HFFc6 (cell line): ENCODE measurements at regions not wholly inside any gene's neighbourhood (a gene's known extent, or its start where the extent isn't known, plus 50 kb on each side); places are given as distances from the start of the nearest gene placed in this dataset.
A peak's percentile ranks its signal among the peaks of the same experiment; 100 is the strongest.

Source experiments
- DNase-seq: peaks from one replicate; pipeline ENCODE4 v3.0.0-alpha.2; 2018
- H3K27ac Mint-ChIP-seq: 2 replicates; pipeline ENCODE4 v1.8.0; 2020; ENCODE audit warnings: mild to moderate bottlenecking, mixed read lengths
- H3K27me3 Mint-ChIP-seq: 2 replicates; pipeline ENCODE4 v1.8.0; 2021; ENCODE audit warnings: mild to moderate bottlenecking, moderate library complexity, mixed read lengths; ENCODE audit not compliant: insufficient read depth
- H3K36me3 Mint-ChIP-seq: 2 replicates; pipeline ENCODE4 v1.8.0; 2021; ENCODE audit warnings: low read depth, mixed read lengths
- H3K4me1 Mint-ChIP-seq: 2 replicates; pipeline ENCODE4 v1.8.0; 2020; ENCODE audit warnings: low read depth, mixed read lengths
- H3K4me3 Mint-ChIP-seq: 2 replicates; pipeline ENCODE4 v1.8.0; 2020; ENCODE audit warnings: mild to moderate bottlenecking, moderate library complexity, mixed read lengths
- H3K9me3 Mint-ChIP-seq: 2 replicates; pipeline ENCODE4 v1.8.0; 2020; ENCODE audit warnings: mild to moderate bottlenecking, mixed read lengths
- TF ChIP-seq, protein P1 (sequence below): fragments of 200-600 bp; sonication (generic); IDR thresholded peaks from 2 replicates; pipeline ENCODE4 v1.5.0; 2021; ENCODE audit warnings: antibody characterized with exemption, mild to moderate bottlenecking

DNA sequence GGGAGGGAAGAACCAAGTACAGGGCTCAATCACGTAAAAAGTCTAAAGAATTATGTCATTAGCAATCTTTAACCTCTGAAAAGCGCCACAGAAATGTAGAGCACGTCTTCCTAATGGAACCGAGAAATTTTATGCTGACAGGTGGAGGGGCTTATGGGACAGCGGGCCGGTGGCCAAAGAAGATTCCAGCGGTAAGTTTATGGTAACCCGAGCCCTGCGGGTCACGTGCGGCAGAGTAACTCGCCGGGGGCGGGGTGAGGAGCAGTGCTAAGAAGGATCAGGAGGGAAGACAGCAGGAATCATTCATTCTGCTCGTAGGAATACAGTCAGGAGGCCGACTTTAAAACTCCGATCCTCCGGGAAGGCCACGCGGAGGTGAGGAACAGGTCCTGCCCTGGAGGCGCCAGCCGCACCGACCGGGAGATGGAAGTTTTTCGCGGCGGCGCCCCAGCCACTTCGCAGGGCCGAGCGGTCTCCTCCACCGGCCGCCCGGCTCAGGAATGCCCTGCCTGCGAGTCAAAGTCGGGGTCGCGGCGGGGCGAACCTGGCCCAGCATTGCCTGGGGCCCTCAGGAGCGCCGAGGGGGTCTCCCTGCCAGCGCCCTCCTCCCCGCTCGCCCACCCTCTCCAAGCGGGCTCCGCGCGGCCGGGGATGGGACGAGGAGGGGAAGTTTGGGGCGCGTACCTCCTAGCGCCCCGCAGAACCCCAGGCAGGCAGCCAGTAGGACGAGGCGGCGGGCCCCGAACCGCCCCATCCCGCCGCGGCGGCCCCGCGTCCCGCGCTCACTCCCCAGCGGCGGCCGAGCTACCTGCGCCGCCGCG, 101.8 kb downstream of the ESM1 start:
- TF ChIP-seq, protein P1, sequence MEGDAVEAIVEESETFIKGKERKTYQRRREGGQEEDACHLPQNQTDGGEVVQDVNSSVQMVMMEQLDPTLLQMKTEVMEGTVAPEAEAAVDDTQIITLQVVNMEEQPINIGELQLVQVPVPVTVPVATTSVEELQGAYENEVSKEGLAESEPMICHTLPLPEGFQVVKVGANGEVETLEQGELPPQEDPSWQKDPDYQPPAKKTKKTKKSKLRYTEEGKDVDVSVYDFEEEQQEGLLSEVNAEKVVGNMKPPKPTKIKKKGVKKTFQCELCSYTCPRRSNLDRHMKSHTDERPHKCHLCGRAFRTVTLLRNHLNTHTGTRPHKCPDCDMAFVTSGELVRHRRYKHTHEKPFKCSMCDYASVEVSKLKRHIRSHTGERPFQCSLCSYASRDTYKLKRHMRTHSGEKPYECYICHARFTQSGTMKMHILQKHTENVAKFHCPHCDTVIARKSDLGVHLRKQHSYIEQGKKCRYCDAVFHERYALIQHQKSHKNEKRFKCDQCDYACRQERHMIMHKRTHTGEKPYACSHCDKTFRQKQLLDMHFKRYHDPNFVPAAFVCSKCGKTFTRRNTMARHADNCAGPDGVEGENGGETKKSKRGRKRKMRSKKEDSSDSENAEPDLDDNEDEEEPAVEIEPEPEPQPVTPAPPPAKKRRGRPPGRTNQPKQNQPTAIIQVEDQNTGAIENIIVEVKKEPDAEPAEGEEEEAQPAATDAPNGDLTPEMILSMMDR: no peak
- Mint-ChIP-seq H3K36me3 (no peaks in the 10 kb centered on the region), H3K4me1 (peaks cover 14% of the 10 kb centered on the region), H3K27ac (peak overlapping the region; percentile 42; the same call in 1 of the 2 replicates), H3K4me3 (peak overlapping the region; percentile 87), H3K9me3 (no peaks in the 10 kb centered on the region), H3K27me3 (peaks cover 16% of the 10 kb centered on the region)
- peak; percentile 18 for DNase-seq

DNA sequence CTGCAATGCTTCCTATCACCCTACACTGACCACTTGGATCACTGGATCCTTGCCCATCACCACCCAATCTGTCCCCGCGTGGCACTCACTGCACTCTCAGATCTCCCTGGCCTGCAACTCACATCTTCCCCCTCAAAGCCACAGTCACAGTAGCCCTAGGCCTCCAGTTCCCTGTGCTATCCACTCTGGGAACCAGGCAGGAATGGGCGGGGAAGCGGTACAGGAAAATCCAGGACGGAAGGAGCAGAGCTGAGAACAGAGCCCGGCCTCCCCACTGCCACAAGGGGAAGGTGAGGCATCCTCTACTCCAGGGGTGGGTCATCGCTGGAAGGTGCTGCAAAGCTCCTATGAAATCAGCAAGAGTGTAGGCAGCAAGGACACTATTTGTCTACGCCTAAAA, 102.6 kb downstream of the ESM1 start:
- Mint-ChIP-seq H3K9me3 (no peaks in the 10 kb centered on the region), H3K27me3 (peaks cover 19% of the 10 kb centered on the region), H3K27ac (no peak overlapping the region), H3K4me3 (peak overlapping the region; percentile 87; the same call in 1 of the 2 replicates), H3K4me1 (peaks cover 12% of the 10 kb centered on the region), H3K36me3 (no peaks in the 10 kb centered on the region)
- TF ChIP-seq, protein P1: no peak
- no peak for DNase-seq

DNA sequence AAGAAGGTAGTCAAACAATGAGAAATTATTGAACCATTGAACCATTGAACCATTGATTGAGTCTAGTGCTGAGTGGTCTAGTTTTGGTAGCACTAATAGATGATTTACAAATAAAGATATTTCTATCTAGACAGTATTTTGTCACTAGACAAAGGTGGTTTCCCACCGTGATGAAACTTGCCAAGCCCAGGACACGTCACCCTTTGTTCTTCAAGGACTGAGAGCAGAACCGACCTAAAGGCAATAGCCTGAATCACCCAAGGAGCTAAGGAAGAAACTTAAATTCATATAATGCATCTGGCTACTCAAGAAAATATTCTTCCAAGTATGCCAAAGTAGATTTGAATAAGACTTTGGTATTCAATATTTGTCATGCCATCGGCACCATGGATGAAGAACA, 103.3 kb downstream of the ESM1 start:
- TF ChIP-seq, protein P1: no peak
- Mint-ChIP-seq H3K36me3 (no peaks in the 10 kb centered on the region), H3K9me3 (no peaks in the 10 kb centered on the region), H3K4me3 (no peak overlapping the region), H3K27ac (no peak overlapping the region), H3K27me3 (peaks cover 17% of the 10 kb centered on the region), H3K4me1 (peaks cover 16% of the 10 kb centered on the region)
- DNase-seq: no peak

DNA sequence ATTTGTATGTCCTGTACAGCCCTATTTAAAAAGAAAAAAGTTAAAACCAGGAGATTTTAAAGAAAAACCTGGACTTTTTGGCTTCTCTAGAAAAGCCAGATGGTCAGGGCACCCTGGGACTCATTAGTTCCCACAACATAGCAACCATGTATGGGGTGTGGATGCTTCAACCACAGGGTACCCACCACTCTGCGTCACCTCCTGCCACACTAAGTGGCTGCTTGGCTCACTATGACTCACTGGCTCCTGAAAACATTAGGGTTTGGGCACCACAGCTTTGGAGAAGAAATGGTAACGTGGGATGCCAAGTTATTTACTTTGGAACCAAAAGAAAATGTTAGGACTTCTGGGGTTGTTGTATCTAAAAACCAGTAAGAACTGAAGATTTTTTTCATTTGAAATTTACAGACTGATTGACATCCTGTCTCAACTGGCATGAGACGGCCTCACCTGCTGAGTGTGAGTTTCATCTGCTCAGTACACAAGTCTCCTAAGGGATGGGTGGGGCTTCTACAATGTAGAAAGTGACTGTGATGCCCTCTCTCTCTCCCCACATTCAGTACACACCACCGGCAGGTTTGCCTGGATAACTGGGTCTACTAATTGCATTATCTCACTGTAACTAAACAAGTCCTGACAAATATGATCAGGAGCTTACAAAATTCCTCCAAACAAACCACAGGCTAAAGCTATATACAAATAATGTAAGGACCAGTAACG, 103.9 kb downstream of the ESM1 start:
- peaks cover 20% of the 10 kb centered on the region for H3K4me1 Mint-ChIP-seq
- H3K36me3 Mint-ChIP-seq: no peaks in the 10 kb centered on the region
- H3K4me3 Mint-ChIP-seq: no peak overlapping the region
- no peak for DNase-seq
- H3K27ac Mint-ChIP-seq: no peak overlapping the region
- no peaks in the 10 kb centered on the region for H3K9me3 Mint-ChIP-seq
- H3K27me3 Mint-ChIP-seq: peaks cover 15% of the 10 kb centered on the region
- TF ChIP-seq, protein P1: no peak

DNA sequence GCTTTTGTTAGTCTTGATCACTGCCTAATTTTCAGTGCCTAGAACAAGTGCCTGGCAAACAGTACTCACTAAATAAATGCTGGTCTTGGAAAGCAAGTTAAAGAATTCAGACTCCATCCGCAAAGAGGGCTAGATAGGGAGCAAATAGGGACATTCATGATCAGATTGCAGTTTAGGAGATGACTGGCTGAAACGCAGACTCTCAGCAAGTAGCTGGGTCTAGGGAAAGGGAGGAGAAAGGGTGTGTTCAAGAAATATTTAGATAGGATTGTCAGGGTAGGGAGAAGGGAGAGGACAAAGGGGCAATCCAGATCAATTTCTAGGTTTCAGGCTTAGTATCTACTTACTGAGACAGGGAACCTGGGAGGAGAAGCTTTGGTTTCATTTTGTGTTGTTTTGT, 108.4 kb downstream of the ESM1 start:
- Mint-ChIP-seq H3K36me3 (no peaks in the 10 kb centered on the region), H3K4me1 (peaks cover 18% of the 10 kb centered on the region), H3K9me3 (no peaks in the 10 kb centered on the region), H3K27ac (no peak overlapping the region), H3K27me3 (peaks cover 13% of the 10 kb centered on the region), H3K4me3 (0 out of 2 replicates have a peak overlapping the region, but pooled peaks have one; percentile 4)
- no peak for DNase-seq
- TF ChIP-seq, protein P1: no peak
